ENCODE measurements at regions not wholly inside any gene's neighbourhood (a gene's known extent, or its start where the extent isn't known, plus 50 kb on each side); places are given as distances from the start of the nearest gene placed in this dataset.

DNA sequence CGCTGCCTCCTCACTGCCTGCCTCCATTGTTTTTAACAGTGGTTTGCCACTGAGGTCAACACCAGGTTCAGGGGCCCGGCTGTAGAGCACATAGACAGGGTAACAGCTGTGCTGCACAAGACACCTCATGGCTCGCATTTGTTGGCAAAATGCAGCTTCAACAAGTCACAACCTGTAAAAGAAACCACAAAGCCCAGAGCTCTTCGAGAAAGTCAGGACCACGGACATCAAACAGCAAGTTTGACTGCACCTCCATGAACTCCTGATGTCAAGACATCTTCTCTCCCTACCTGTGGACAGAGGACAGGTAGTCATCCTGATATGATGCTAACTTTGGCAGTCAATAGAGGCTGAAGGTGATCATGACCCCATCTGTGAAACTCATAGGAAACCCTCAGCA is 142.4 kb upstream of the SOX9 start:
- TF ChIP-seq CTCF (IDR thresholded peaks at IDR 0.05; ENCODE audit: insufficient read depth, low read depth, low read length): no peak
- no peak for DNase-seq (ENCODE audit: low read depth)
- H3K4me3 ChIP-seq (ENCODE audit: low read depth, low read length): no peak overlapping the region

DNA sequence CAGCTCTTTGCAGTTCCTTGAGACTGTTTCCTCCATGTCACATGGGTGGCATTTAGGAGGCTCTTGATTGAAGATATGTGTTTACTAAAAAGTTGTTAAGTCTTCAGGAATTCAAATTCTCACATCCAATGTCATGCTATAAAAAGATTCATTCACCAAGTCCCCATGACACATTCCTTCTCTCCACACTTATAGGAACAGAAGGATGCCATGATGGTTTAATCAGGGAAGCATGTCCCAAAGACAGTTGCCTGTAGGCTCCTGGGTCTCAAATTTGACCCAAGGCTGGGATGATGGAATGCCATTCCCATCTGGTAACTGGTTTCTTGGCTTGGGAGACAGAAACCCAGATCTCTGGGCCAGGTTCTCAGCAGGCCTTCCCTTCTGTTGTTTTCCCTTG is 140.6 kb upstream of the SOX9 start:
- DNase-seq (ENCODE audit: low read depth): no peak
- no peak overlapping the region for H3K4me3 ChIP-seq (ENCODE audit: low read depth, low read length)
- TF ChIP-seq CTCF (IDR thresholded peaks at IDR 0.05; ENCODE audit: insufficient read depth, low read depth, low read length): no peak

DNA sequence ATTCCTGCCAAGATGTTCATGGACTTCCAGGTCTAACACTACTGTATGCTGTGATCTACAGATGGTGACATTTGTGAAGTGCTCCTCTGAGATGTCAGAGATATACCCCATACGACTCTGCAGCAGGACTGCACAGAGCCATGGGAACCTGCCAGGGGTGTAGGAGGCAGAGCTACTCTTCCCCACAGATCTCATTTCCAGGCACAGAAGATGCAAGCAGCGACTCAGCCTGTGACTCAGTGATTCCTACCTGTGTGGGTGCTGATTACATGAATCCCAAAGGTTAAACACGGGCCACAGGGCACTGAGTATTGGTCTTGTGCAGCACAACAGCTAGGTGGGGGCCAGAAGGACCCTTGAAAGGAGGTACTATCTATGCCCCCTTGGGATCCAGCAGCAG is 137.0 kb upstream of the SOX9 start:
- TF ChIP-seq CTCF (IDR thresholded peaks at IDR 0.05; ENCODE audit: insufficient read depth, low read depth, low read length): no peak
- DNase-seq (ENCODE audit: low read depth): no peak
- no peak overlapping the region for H3K4me3 ChIP-seq (ENCODE audit: low read depth, low read length)

GRCh38 chr17:71985111-71986039 is 135.4 kb upstream of the SOX9 start:
- DNase-seq (ENCODE audit: low read depth): no peak
- no peak overlapping the region for H3K4me3 ChIP-seq (ENCODE audit: low read depth, low read length)
- TF ChIP-seq CTCF (IDR thresholded peaks at IDR 0.05; ENCODE audit: insufficient read depth, low read depth, low read length): no peak

DNA sequence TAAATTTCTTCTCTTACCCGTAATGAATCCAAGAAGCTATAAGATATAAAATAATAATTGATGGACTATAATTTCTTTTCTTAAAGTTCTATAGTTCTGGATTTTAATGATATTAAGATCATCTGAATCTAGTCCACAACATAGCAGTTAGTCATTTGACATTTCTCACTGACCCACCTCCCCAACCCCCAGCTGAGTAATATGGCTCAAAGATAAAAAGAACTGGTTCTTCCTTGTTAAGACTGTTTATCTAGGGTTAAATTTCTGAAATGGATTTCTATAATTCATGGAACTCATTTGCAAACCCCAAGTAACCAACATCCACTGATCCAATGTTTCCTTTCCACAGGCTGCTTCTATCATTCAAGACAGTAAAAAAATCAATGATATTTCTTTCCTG is 133.9 kb upstream of the SOX9 start:
- H3K4me3 ChIP-seq (ENCODE audit: low read depth, low read length): no peak overlapping the region
- no peak for DNase-seq (ENCODE audit: low read depth)
- no peak for TF ChIP-seq CTCF (IDR thresholded peaks at IDR 0.05; ENCODE audit: insufficient read depth, low read depth, low read length)

GRCh38 chr17:71987634-71988033 is 133.2 kb upstream of the SOX9 start:
- DNase-seq (ENCODE audit: low read depth): no peak
- H3K4me3 ChIP-seq (ENCODE audit: low read depth, low read length): no peak overlapping the region
- no peak for TF ChIP-seq CTCF (IDR thresholded peaks at IDR 0.05; ENCODE audit: insufficient read depth, low read depth, low read length)

Measured in fibroblast of villous mesenchyme (primary cell).